Suprapubic skin (tissue), 3 donors: ENCODE measurements at regions not wholly inside any gene's neighbourhood (a gene's known extent, or its start where the extent isn't known, plus 50 kb on each side); places are given as distances from the start of the nearest gene placed in this dataset.

Source experiments
- POLR2A ChIP-seq, 2 donors: fragments of 450-650 bp; IDR thresholded peaks; one replicate each; pipeline ENCODE4 v1.6.1; 2017; ENCODE audit warnings: antibody characterized with exemption in 2 of 2, mild to moderate bottlenecking in 2 of 2, moderate library complexity in 2 of 2
- TF ChIP-seq, protein P1 (sequence below), 2 donors: fragments of 200-600 bp in 1 of 2; fragments of 450-650 bp in 1 of 2; sonication (generic) in 1 of 2; IDR thresholded peaks; one replicate each; pipeline ENCODE4 v1.5.1; 2016 to 2019; ENCODE audit warnings: antibody characterized with exemption in 2 of 2, mild to moderate bottlenecking in 1 of 2, moderate library complexity in 1 of 2

DNA sequence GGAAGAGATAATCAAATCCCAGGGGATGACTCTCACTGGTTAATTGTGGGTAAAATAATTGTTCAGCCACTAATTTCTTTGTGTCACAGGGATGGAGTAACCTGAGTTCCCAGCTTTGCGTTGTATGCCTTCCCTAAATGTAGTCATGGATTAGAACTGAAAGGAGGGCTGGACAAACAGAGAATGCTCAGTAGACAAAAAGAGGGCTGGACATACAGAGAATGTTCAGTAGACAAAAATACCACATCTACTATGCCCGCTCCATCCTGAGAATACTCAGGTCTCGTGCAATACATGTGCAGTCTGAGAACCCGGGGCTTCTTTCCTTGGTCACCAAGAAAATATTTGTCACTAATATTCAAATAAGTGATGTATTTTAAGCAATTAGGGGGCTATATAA, 497.9 kb downstream of the EPHA4 start:
- TF ChIP-seq, protein P1, sequence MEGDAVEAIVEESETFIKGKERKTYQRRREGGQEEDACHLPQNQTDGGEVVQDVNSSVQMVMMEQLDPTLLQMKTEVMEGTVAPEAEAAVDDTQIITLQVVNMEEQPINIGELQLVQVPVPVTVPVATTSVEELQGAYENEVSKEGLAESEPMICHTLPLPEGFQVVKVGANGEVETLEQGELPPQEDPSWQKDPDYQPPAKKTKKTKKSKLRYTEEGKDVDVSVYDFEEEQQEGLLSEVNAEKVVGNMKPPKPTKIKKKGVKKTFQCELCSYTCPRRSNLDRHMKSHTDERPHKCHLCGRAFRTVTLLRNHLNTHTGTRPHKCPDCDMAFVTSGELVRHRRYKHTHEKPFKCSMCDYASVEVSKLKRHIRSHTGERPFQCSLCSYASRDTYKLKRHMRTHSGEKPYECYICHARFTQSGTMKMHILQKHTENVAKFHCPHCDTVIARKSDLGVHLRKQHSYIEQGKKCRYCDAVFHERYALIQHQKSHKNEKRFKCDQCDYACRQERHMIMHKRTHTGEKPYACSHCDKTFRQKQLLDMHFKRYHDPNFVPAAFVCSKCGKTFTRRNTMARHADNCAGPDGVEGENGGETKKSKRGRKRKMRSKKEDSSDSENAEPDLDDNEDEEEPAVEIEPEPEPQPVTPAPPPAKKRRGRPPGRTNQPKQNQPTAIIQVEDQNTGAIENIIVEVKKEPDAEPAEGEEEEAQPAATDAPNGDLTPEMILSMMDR (IDR thresholded peaks at IDR 0.05): no peak
- TF ChIP-seq POLR2A (IDR thresholded peaks at IDR 0.05): no peak
